Ectodermal cell (in vitro differentiated cells): ENCODE measurements at regions not wholly inside any gene's neighbourhood (a gene's known extent, or its start where the extent isn't known, plus 50 kb on each side); places are given as distances from the start of the nearest gene placed in this dataset.

Experiments used
- H3K27ac ChIP-seq: 2 replicates; pipeline ENCODE4 v1.7.0; 2013; ENCODE audit warnings: mild to moderate bottlenecking, low read depth, low read length; ENCODE audit not compliant: insufficient read depth, poor library complexity, severe bottlenecking
- H3K27me3 ChIP-seq: 2 replicates; pipeline ENCODE4 v1.7.0; 2013; ENCODE audit warnings: mild to moderate bottlenecking, low read length; ENCODE audit not compliant: insufficient read depth, control insufficient read depth, poor library complexity, severe bottlenecking
- H3K36me3 ChIP-seq: one replicate; pipeline ENCODE4 v1.7.0; 2013; ENCODE audit warnings: low read length; ENCODE audit not compliant: control insufficient read depth, insufficient read depth
- H3K4me1 ChIP-seq: one replicate; pipeline ENCODE4 v1.7.0; 2013; ENCODE audit warnings: low read length; ENCODE audit not compliant: control insufficient read depth, insufficient read depth
- H3K4me3 ChIP-seq: 2 replicates; pipeline ENCODE4 v1.7.0; 2013; ENCODE audit warnings: low read depth, low read length, control low read depth; ENCODE audit not compliant: insufficient read depth
- H3K9me3 ChIP-seq: 2 replicates; pipeline ENCODE4 v1.7.0; 2013; ENCODE audit warnings: mild to moderate bottlenecking, low read length, moderate library complexity; ENCODE audit not compliant: control insufficient read depth
- WGBS, 2 experiments: methylation state at CpG; one replicate each; pipeline ENCODE4 v1.1.7; 2013; ENCODE audit warnings: missing lambda C conversion rate in 2 of 2; 5-methylcytosine and 5-hydroxymethylcytosine counted together

- no peaks in the 10 kb centered on the region for H3K4me1 ChIP-seq
- peaks cover 8% of the 10 kb centered on the region for H3K27me3 ChIP-seq
- H3K9me3 ChIP-seq = no peaks in the 10 kb centered on the region
- no peak overlapping the region for H3K4me3 ChIP-seq
- no peaks in the 10 kb centered on the region for H3K36me3 ChIP-seq
- WGBS, 2 experiments = 48 to 56% methylated on average over 3 of the region's 4 CpGs
- no peak overlapping the region for H3K27ac ChIP-seq
These were observed 136.1 kb upstream of the WSCD2 start for GRCh38 chr12:107992870-107993451.

- Histone ChIP-seq H3K36me3 (no peaks in the 10 kb centered on the region), H3K4me1 (no peaks in the 10 kb centered on the region), H3K27me3 (peaks cover 5% of the 10 kb centered on the region), H3K4me3 (no peak overlapping the region), H3K9me3 (no peaks in the 10 kb centered on the region), H3K27ac (no peak overlapping the region)
- 95 to 98% methylated on average over 3 of the region's 4 CpGs for WGBS, 2 experiments
These were observed 130.2 kb upstream of the WSCD2 start for GRCh38 chr12:107998863-107999262.

- Histone ChIP-seq H3K36me3 (no peaks in the 10 kb centered on the region), H3K27ac (no peak overlapping the region), H3K27me3 (peaks cover 5% of the 10 kb centered on the region), H3K4me1 (no peaks in the 10 kb centered on the region), H3K4me3 (no peak overlapping the region), H3K9me3 (no peaks in the 10 kb centered on the region)
- WGBS, 2 experiments = 77% methylated on average over 2 of the region's 2 CpGs
These were observed 129.0 kb upstream of the WSCD2 start for GRCh38 chr12:108000111-108000510.

GRCh38 chr12:108004319-108004718 lies 124.8 kb upstream of the WSCD2 start:
- H3K27me3 ChIP-seq = peaks cover 5% of the 10 kb centered on the region
- no peaks in the 10 kb centered on the region for H3K36me3 ChIP-seq
- WGBS, 2 experiments = 20 to 24% methylated on average over 1 of the region's 1 CpG
- H3K4me1 ChIP-seq = no peaks in the 10 kb centered on the region
- no peak overlapping the region for H3K4me3 ChIP-seq
- H3K27ac ChIP-seq = no peak overlapping the region
- no peaks in the 10 kb centered on the region for H3K9me3 ChIP-seq

- WGBS, 2 experiments = 95 to 97% methylated on average over 2 of the region's 2 CpGs
- Histone ChIP-seq H3K27ac (no peak overlapping the region), H3K4me1 (no peaks in the 10 kb centered on the region), H3K27me3 (peaks cover 4% of the 10 kb centered on the region), H3K36me3 (no peaks in the 10 kb centered on the region), H3K4me3 (no peak overlapping the region), H3K9me3 (no peaks in the 10 kb centered on the region)
These were observed 120.8 kb upstream of the WSCD2 start for GRCh38 chr12:108008163-108008905.

GRCh38 chr12:108009442-108010070 lies 119.5 kb upstream of the WSCD2 start:
- 77 to 78% methylated on average over 4 of the region's 4 CpGs for WGBS, 2 experiments
- no peak overlapping the region for H3K27ac ChIP-seq
- peaks cover 5% of the 10 kb centered on the region for H3K27me3 ChIP-seq

GRCh38 chr12:108016022-108016564 lies 113.0 kb upstream of the WSCD2 start:
- H3K27me3 ChIP-seq = peaks cover 5% of the 10 kb centered on the region
- WGBS, 2 experiments = 88 to 94% methylated on average over 4 of the region's 4 CpGs

More at GRCh38 chr12:108009442-108010070, 119.5 kb upstream of the WSCD2 start:
- Histone ChIP-seq H3K36me3 (no peaks in the 10 kb centered on the region), H3K4me1 (no peaks in the 10 kb centered on the region), H3K9me3 (no peaks in the 10 kb centered on the region), H3K4me3 (no peak overlapping the region)

GRCh38 chr12:108017472-108018057 lies 111.5 kb upstream of the WSCD2 start:
- peaks cover 5% of the 10 kb centered on the region for H3K27me3 ChIP-seq
- H3K4me3 ChIP-seq = no peak overlapping the region

More at GRCh38 chr12:108016022-108016564, 113.0 kb upstream of the WSCD2 start:
- Histone ChIP-seq H3K4me1 (no peaks in the 10 kb centered on the region), H3K4me3 (no peak overlapping the region), H3K27ac (no peak overlapping the region), H3K36me3 (no peaks in the 10 kb centered on the region), H3K9me3 (no peaks in the 10 kb centered on the region)

GRCh38 chr12:108019862-108020261 lies 109.2 kb upstream of the WSCD2 start:
- 84 to 89% methylated on average over 2 of the region's 2 CpGs for WGBS, 2 experiments
- Histone ChIP-seq H3K4me3 (no peak overlapping the region), H3K27ac (no peak overlapping the region), H3K36me3 (no peaks in the 10 kb centered on the region), H3K27me3 (no peaks in the 10 kb centered on the region), H3K4me1 (no peaks in the 10 kb centered on the region), H3K9me3 (no peaks in the 10 kb centered on the region)

More at GRCh38 chr12:108017472-108018057, 111.5 kb upstream of the WSCD2 start:
- no peaks in the 10 kb centered on the region for H3K9me3 ChIP-seq
- WGBS, 2 experiments = 81 to 82% methylated on average over 3 of the region's 3 CpGs
- no peaks in the 10 kb centered on the region for H3K4me1 ChIP-seq
- no peak overlapping the region for H3K27ac ChIP-seq
- H3K36me3 ChIP-seq = no peaks in the 10 kb centered on the region

GRCh38 chr12:108021141-108021540 lies 107.9 kb upstream of the WSCD2 start:
- WGBS, 2 experiments = 92 to 93% methylated on average over 1 of the region's 1 CpG
- Histone ChIP-seq H3K27me3 (no peaks in the 10 kb centered on the region), H3K4me1 (no peaks in the 10 kb centered on the region), H3K9me3 (no peaks in the 10 kb centered on the region), H3K36me3 (no peaks in the 10 kb centered on the region), H3K4me3 (no peak overlapping the region), H3K27ac (no peak overlapping the region)
